HG03175 (cell line): ENCODE measurements at regions not wholly inside any gene's neighbourhood (a gene's known extent, or its start where the extent isn't known, plus 50 kb on each side); places are given as distances from the start of the nearest gene placed in this dataset.

Experiments
- ATAC-seq: cut with Tn5 transposase; IDR thresholded peaks from one replicate; pipeline ENCODE4 v1.9.1; 2021; ENCODE audit warnings: mild to moderate bottlenecking, moderate library complexity; ENCODE audit not compliant: unreplicated experiment

DNA sequence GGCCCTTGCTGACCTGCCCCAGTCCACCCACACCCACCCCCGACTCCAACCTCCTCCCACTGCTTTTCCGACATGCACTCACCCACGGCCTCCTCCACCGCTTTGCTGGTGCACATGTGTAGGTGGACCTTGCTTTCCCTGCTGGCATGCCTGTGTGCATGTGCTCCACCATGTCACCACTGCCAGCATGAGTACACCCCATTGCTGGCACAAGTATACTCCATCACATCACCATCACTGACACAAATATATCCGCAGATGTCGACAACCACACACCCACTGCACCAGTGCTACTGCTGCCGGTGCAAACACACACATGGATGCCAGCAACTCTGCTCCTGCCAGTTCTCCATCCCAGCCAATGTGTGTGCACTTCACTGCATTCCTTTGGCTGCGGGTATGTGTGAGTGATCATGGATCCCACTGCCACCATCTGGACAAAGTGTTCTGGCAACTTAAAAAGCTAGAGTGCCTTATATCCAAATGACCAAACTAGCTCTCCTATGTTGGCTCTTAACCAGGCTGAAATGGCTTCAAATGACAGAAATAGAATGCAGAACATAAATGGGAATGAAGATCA lies 1072.3 kb downstream of the RAPGEF2 start:
- ATAC-seq: no peak

DNA sequence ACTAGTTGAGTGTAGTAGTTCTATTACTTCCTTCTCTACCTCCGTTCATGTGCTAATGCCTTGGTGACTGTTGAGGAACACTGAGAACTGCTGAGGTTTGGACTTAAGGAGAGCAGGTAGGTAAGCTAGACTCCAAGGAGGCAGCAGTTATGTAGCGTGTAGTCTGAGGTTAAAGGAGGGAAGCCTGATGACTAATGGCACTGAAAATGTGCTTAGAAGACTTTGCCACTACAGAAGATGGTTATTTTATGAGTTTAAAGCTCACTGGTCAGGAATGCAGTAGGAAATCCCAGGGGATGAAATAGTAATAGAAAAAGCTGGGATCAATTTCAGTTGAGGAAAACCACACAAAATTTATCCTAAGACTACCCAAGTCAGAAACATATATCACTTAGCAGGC lies 1077.3 kb downstream of the RAPGEF2 start:
- ATAC-seq: no peak

DNA sequence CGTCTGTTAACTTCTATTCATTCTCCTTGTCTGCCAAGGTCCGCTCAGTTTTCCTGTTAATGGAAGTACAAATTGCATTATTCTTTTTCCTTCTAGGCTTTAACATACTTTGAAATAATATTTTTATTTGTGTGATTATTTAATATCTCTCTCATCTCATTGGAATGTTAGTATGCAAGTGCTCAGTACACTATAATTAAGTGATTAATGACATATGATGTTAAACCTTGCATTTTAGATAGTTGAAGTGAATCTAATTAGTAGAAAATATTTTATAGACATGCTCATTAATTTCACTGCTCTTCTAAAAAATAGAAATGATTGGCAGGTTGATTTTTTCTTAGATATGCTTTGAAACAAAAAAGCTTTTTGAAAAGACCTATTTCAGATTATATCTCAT lies 1079.8 kb downstream of the RAPGEF2 start:
- no peak for ATAC-seq

DNA sequence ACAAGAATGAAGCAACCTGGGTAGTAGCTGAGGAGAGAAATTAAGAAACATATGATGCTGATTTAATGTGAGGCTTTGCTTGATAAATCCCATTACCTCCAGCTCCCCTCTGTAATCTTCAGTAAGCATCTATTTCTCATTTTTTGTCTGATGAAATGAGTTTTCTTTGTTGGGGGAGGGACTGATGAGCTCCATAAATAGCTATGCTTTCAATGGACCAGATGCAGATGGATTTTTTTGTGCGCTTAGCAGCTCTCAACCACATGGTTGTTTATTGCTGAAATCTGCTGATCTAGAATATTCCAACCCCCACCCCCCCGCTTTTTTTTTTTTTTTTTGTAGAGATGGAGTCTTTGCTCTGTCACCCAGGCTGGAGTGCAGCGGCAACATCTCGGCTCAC lies 1082.0 kb downstream of the RAPGEF2 start:
- no peak for ATAC-seq

DNA sequence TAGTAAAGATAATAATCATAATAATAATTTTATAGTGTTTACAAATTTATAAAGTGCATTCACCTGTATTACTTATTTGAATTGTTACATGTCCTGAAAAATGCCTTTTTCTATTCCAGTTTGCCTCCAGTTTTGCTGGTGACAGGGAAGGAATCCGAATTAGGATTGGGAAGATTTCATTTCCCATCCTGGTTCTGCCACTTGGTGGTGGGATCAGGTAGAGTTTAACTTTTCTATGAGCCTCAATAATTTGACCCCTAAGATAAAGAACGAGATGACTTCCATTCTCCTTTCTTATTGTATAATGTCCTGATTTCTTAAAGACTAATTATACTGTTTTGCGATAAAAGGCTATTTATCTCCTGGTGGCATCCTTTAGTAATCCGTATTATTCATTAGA lies 1090.9 kb downstream of the RAPGEF2 start:
- no peak for ATAC-seq

DNA sequence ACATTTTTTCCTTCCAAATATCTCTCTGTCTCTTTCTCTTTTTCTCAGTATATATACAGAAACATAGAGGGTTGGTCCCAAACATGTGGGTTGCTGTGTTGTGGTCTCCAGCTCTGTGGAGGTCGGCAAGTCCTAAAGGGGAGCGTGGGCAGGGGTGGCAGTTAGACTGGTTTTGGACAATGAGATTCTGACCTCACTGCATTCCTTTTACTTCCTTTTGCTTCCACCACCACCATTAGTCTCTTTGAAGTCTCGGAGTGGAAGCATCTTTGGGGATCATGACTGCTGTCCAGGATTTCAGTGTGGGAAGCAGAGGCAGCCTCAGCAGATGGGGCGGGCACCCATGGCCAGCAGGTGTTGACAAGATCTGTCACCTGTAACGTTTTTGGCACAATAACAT lies 1091.8 kb downstream of the RAPGEF2 start:
- no peak for ATAC-seq

DNA sequence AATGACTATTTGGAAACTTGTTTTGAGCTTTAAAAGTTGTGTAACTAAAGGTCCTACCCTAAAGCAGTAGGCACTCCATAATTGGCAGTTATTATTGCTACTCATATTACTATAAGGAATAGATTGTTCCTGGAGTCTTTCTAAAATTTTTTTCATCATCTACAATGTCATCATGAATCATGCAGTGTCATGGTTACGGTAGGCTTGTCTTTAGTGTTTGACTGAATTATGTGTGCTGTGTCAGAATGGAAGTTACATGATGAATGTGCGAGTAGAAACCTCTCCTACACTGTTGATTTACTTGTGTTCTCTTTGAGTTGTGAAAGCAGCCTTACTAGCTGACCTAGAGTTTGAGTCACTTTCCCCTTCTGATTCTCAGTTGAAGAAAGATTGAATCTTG lies 1099.9 kb downstream of the RAPGEF2 start:
- ATAC-seq: no peak

DNA sequence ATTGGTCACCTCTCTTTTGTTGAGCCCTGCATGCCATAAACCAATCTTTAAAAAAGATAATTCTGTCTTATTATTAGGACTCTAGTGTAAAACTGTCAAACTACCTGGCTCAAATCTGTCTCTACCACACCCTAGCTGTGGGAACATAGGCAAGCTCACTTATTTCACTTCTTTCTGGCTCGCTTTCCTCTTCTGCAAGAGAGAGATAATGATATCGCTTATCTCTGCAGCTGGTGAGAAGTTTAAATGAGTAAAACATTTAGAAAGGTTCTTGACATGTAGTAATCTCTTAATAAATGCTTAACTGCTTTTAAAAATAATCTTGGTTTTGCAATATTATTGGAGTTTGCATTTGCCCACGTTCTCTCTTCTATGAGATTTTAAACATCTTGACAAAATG lies 1109.2 kb downstream of the RAPGEF2 start:
- ATAC-seq: no peak

DNA sequence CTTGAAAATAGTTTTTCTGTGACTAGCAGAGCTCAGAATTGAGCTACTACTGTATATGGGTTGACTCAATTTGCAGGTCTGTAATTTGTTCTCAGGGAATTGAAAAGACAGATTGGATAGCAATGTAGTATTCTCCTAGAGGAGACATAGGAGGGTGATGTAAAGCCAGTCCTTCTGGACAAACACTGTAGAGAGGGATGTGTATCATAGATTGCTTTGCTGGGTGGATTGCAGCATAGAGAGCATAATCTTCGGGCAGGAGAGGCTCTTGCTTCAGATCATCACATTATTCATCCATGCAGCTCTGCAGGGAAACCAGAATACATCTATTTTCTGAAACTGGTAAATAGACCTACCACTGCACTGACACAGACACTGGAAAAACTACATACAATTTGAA lies 1110.5 kb downstream of the RAPGEF2 start:
- no peak for ATAC-seq

DNA sequence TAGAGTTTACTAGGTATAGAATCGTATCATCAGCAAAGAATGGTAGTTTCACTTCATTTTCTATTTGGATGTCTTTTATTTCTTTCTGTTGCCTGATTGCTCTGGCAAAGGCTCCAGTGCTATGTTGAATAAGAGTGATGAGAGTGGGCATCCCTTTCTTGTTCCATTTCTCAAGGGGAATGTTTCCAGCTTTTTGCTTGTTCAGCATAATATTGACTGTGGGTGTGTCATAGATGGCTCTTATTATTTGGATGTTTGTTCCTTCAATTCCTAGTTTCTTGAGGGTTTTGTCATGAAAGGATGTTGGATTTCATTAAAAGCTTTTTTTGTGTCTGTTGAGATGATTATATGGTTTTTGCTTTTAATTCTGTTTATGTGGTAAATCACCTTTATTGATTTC lies 1114.5 kb downstream of the RAPGEF2 start:
- ATAC-seq: no peak

DNA sequence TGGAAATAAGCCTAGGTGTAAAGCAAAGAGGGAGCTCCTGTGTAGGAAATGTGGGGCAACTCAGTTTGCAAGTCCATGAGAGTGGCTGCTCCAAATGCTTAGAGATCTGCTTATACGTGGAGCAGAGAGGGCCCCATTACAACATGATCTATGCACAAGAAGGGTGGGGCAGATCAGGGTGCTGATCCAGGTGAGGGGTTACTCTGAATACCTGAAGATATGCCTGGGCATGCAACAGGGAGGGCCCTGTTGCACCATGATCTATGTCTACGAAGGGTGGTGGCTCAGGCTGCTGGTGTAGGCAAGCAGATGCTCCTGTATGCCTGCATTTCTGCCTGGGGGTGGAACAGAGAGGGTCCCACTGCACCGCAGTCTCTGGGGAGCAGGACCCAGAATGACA lies 1121.2 kb downstream of the RAPGEF2 start:
- no peak for ATAC-seq

DNA sequence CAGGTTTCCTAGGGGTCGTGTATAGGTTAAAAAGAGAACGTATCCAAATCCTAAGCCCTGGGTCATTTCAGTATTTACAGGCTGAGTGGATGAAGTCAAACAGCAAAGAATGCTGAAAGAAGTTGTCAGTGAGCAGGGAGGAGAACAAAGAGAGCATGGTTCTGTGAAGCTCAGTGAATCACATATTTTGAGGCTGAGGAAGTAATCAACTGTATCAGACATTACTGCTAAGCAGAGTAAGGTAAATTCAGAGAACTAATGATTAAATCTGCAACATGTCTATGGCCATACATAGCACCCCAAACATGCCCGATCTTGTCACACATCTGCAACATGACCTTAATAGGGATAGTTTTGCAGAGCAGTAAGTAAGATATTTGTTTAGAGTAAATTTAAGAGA lies 1130.3 kb downstream of the RAPGEF2 start:
- ATAC-seq: no peak

DNA sequence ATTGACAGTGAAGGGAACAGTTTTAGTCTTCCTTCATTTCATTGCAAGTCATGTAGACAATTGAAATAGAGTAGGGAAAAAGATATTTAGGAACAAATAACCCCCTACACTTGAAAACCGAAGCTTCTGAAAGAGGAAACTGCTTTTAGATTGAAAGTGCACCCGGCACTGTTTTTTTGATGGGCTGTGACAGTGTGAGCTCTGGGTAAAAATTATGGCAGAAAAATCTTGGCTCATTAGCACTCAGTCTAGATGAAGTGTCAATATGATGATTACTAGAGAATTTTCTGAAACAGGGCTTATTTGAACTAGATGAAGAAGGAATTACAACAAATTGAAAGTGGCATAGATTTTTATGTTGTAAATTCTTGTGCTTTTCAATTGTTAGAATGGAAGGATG lies 1132.4 kb downstream of the RAPGEF2 start:
- no peak for ATAC-seq

DNA sequence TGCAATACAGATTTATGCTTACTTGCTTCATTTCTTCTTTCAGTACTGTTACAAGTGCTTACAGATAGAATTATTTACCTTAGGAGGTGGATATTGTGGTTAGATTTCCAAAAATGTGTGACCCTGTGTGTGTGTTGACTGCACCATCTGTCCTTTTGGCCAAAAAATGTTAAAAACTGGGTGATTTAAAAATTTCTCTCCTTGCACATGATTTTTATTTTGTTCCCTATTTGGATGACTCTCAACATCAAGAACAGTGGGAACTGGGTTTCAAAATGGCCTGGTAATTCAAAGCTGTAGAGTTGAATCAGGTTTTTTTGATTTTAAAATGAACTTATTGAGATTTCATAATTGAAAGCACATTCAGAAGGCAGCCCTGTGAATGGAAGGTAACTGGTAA lies 1132.9 kb downstream of the RAPGEF2 start:
- ATAC-seq: no peak

DNA sequence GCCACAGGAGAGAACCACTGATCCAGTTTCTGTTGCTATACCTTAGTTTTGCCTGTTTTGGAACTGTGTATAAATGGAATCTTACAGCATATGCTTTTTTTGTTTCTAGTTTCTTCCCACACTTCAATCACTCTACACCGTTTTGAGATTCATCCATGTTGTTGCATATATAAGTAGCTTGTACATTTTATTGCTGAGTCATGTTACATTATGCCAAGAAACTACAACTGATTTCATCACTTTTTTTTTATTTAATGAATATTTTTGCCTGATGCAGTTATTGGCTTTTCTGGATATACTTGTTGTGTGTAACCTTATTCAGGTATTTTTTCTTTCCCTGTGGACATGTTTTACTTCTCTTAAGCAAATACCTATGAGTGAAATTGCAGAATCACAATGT lies 1135.9 kb downstream of the RAPGEF2 start:
- no peak for ATAC-seq

DNA sequence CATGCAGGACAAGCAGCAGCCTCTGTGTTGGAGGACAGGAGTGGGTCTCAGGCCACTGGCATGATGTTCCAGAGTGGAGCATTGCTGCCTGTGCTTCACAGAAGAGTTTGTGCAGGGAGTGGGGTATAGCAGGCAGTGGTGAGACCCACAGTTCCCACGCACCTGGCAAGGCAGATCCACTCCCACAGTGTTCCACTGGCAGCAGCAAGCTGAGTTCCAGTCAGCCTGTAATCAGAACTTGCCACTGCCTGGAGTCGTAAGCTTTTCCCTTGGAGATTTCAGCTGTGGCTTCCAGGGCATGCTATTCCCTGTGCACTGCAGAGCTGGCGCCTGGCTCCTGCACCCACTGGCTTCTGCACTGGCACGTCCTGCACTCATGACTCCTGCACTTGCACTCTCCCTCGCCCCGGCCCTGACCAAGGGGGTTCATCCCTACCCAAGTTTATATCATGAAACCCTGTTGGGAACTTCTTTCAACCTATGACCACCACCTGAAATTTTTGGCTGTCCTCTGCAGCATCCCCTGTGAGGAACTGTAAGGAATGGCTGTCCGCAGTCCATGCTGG lies 1144.3 kb downstream of the RAPGEF2 start:
- no peak for ATAC-seq

DNA sequence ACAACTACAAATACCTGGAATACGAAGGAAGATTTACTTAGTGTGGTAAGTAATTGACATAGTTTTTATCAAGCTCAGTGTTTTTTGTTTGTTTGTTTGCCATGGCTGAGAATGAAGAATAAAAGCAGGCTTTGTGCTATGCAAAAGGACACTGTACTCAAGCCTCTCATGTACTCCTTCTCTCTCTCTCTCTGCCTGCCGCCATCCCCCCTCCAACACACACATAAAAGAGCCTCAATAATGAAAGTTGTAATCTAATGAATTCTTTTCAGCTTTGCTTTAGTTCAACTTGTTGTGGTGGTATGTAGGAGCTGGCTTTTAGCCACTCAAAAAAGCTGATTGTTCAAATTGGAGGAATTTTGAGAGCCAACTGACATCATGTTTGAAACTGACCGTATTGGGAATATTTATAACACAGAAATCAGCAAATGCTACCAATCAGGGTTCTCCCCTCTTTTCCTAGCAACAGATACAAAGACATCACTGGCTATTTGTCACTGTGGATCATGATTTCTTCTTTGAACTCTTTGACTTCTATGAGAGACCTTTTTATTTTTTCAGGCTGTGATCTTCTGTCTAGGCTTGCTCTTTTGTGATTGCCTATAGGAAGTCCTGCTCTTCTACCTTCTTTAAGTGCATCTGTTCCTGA lies 1148.8 kb downstream of the RAPGEF2 start:
- ATAC-seq: no peak

DNA sequence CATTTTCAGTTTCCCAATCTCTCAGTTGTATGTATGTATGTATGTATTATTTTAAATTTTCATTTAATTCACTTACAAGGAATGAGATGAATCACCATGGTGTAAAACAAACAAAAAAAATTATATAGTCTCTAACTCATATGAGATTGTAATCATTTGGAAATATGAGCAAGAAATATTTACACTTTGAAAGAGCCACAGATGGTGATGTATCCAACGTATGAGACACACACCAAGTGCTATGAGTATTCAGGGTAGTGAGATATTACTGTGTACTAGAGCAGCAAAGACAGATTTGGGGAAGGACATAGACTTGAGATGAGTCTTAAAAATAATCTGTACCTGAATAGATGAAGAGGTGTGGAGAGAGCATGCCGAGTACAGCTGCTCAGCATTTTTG lies 1154.4 kb downstream of the RAPGEF2 start:
- no peak for ATAC-seq

DNA sequence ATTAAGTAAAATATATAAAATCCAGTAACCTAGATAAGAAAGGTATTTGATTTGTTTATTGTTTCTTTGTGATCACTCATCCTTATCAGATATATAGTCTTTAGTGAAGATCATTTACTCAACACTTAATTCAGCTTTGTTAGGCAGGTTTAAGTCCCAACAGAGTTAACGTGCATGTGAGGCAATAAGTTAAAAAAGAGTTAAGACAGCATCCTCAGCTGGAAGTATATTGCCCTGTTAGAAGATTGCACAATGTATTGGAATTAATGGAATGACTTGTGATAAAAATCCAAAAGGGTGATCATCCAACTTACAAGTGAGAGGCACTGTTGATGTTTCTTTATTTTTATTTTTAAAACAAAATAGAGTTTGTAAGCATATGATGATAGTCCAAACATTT lies 1162.1 kb downstream of the RAPGEF2 start:
- ATAC-seq: no peak

DNA sequence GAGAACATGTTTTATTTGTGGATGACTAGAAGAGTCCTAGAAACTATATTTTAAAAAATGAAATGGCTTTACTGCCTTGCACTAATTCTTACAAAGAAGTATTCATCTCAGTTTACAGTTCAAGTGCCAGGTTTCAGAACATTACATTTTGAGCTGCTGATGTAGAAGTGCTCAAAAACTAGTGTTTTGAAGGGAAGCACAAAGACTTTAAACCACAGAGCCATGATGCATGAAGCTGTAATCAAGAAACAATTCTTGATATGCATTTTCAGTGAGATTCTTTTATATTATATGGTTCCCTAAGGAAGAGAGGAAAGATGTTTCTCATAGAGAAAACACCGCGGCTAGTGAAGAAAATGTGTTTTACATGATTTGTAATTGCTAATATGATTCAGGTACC lies 1163.0 kb downstream of the RAPGEF2 start:
- no peak for ATAC-seq

DNA sequence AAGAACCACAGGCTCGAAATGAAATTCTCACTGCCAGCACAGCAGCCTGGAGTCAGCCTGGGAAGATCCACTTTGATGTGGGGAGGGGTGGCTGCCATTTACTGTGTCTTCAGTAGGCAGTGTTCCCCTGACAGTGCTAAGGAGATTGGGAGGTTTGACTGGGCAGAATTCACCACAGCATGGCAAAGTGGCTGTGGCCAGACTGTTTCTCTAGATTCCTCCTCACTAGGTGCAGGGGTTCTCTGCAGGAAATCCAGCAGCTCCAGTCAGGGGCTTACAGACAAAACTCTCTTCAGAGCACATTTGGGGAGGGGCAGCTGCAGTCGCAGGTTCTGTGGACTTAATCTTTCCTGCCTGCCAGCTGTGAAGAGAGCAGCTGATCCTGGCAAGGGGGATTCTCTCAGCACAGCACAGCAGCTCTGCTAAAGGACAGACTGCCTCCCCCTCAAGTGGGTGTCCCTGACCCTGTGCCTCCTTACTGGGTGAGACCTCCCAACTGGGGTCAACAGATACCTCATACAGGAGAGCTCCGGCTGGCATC lies 1174.0 kb downstream of the RAPGEF2 start:
- ATAC-seq: no peak

DNA sequence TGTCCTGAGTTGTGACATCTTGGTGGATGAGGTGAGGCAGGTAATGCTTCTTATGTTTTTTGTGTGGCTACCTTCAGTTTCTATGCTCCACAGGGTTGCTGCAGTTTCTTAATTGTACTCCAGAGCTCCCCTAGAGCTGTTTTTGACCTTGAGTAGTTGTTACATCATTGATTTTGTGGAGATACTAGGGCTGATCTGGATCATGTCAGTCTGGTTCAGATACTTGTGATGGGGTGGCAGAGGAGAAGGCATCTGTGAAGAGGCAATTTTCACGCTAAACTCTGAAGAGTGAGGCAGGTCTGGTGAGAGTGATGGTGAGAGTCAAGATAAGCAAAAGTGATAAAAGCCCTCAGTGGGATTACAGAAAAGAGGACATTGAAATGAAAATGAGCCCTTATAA lies 1180.2 kb downstream of the RAPGEF2 start:
- ATAC-seq: no peak

DNA sequence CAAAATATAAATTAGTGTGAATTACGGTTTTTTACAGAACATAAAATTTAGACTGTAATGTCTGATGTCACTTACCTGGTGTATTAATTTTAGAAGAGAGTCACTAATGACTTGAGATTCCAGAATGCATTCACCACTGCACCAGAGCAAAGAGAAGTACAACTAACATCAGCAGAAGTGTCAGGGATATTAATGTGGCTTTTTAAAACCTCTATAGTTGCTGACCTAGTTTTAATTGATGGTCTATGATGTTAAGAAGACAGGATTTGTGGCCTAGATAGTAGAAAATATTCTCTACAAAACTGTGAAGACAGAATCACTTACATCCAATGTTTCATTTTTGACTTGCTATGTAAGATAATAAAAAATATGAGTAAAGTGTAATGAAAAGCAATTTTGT lies 1181.6 kb downstream of the RAPGEF2 start:
- ATAC-seq: no peak
